ENCODE measurements at regions not wholly inside any gene's neighbourhood (a gene's known extent, or its start where the extent isn't known, plus 50 kb on each side); places are given as distances from the start of the nearest gene placed in this dataset.

DNA sequence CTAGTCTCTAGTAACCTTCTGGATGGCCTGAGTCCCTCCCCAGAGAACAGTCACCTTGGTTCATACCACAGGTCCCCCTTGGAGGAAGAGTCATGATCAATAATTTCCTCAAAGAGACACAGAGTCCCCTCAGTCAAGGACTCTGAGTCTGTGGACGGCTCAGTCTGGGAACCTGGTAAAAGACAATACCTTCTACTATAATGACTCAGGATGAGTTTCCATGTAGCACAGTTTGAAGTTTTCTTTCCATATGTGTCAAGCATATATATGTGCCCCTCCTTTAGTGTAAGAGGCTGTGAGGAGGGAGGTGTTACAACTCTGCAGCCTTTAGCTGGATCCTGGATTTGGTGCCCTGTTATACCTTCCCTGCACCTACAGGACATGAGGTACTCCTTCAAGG, 54.4 kb upstream of the TSKU start:
- H3K4me2 ChIP-seq (ENCODE audit: low read depth, low read length) = no peak overlapping the region
- in situ Hi-C loops (cut with HindIII; ENCODE audit: extremely low pct_ligation_motif_present, low pct_unique_long_range_greater_than_20kb) (loop anchor here (10.0 kb wide), 1 partner anchor 106 kb away; no protein-coding TSS in a partner anchor), intact Hi-C loops (cut with micrococcal nuclease; ENCODE audit: unreplicated experiment) (loop anchor here (10.0 kb wide), 1 partner anchor 316 kb away; no protein-coding TSS in a partner anchor)
- no peak for TF ChIP-seq TP53 (CRISPR knock-in tag; conservative IDR thresholded peaks at IDR 0.05)
- TF ChIP-seq PRPF4 (IDR thresholded peaks at IDR 0.05; ENCODE audit: low read depth, low read length, poor library complexity, severe bottlenecking) = no peak
- no peak for TF ChIP-seq GTF2F1 (IDR thresholded peaks at IDR 0.05; ENCODE audit: low read length)
- no peak for TF ChIP-seq RBM39 (IDR thresholded peaks at IDR 0.05; ENCODE audit: low read depth, low read length, poor library complexity, severe bottlenecking)
- TF ChIP-seq, protein P1, sequence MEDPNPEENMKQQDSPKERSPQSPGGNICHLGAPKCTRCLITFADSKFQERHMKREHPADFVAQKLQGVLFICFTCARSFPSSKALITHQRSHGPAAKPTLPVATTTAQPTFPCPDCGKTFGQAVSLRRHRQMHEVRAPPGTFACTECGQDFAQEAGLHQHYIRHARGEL (CRISPR knock-in tag; IDR thresholded peaks at IDR 0.05) = no peak
- no peak for TF ChIP-seq KDM6A (CRISPR knock-in tag; IDR thresholded peaks at IDR 0.05; ENCODE audit: low read depth)
- no peak overlapping the region for H3K9ac ChIP-seq (ENCODE audit: insufficient read depth, low read depth, low read length)
- H3K27me3 ChIP-seq (ENCODE audit: control insufficient read depth in 1 of 2, insufficient read depth in 2 of 2, low read length in 2 of 2) = peaks cover 1 to 16% of the 10 kb centered on the region in 2 experiments; a peak in 4 of 5 replicates
- ChIA-PET CTCF (ENCODE audit: low intra/inter-chr PET ratio, low total read pairs) (no interaction called here), POLR2A (no interaction called here)
- FAIRE-seq (no peak), DNase-seq (ENCODE audit: low spot score) (no peak), ATAC-seq (no peak)
- H4K20me1 ChIP-seq (ENCODE audit: insufficient read depth, low read length) = no peaks in the 10 kb centered on the region
- 33% methylated on average over 1 of the region's 1 CpG for WGBS (ENCODE audit: low lambda C conversion rate)
- no peak overlapping the region for H3K27ac ChIP-seq (ENCODE audit: extremely low read length, insufficient read depth, low read length)
- no peaks in the 10 kb centered on the region for H3K36me3 ChIP-seq (replicated peaks in 1 of 2; ENCODE audit: control insufficient read depth in 1 of 2, insufficient read depth in 2 of 2, low read length in 2 of 2)
- no peak overlapping the region for H2AFZ ChIP-seq (ENCODE audit: low read length)
- H3K4me3 ChIP-seq (replicated peaks in 1 of 3; ENCODE audit: insufficient read depth in 1 of 3, low read depth in 2 of 3, low read length in 3 of 3) = no peak overlapping the region
- H3K79me2 ChIP-seq (ENCODE audit: insufficient read depth, low read length) = no peaks in the 10 kb centered on the region
- no peaks in the 10 kb centered on the region for H3K9me3 ChIP-seq (ENCODE audit: low read length)
- BruUV-seq (replicated peaks) = no TSS peak
- H3K4me1 ChIP-seq (ENCODE audit: insufficient read depth, low read length) = no peaks in the 10 kb centered on the region

DNA sequence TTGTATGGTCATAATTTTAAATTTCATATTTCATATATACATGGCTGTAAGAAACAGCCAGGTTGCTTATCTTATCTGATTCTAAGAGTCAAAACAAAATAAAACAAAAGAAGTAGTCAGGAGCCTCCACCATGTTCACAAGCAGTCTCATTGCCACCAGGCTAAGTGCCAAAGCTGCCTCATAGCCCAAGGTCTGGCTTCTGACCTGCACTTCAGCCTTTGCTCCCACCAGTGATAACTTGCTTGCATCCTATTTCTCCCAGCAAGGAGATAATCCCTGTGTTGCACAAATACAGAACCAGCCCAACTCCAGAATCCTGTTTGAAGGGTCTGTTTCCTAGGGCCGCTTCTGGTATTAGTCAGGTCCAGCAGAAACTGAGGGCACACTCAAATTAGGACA, 53.9 kb upstream of the TSKU start:
- Histone ChIP-seq H4K20me1 (ENCODE audit: insufficient read depth, low read length) (no peaks in the 10 kb centered on the region), H3K79me2 (ENCODE audit: insufficient read depth, low read length) (no peaks in the 10 kb centered on the region), H3K9ac (ENCODE audit: insufficient read depth, low read depth, low read length) (no peak overlapping the region), H3K4me3 (replicated peaks in 1 of 3; ENCODE audit: insufficient read depth in 1 of 3, low read depth in 2 of 3, low read length in 3 of 3) (no peak overlapping the region), H3K27ac (ENCODE audit: extremely low read length, insufficient read depth, low read length) (no peak overlapping the region), H3K4me1 (ENCODE audit: insufficient read depth, low read length) (no peaks in the 10 kb centered on the region), H3K9me3 (ENCODE audit: low read length) (no peaks in the 10 kb centered on the region), H3K27me3 (ENCODE audit: control insufficient read depth in 1 of 2, insufficient read depth in 2 of 2, low read length in 2 of 2) (peaks cover 1 to 12% of the 10 kb centered on the region in 2 experiments; a peak in 4 of 5 replicates), H3K4me2 (ENCODE audit: low read depth, low read length) (no peak overlapping the region), H3K36me3 (replicated peaks in 1 of 2; ENCODE audit: control insufficient read depth in 1 of 2, insufficient read depth in 2 of 2, low read length in 2 of 2) (no peaks in the 10 kb centered on the region), H2AFZ (ENCODE audit: low read length) (no peak overlapping the region)
- FAIRE-seq = no peak
- no peak for DNase-seq (ENCODE audit: low spot score)
- intact Hi-C loops (cut with micrococcal nuclease; ENCODE audit: unreplicated experiment) = loop anchor here (10.0 kb wide), 1 partner anchor 316 kb away; no protein-coding TSS in a partner anchor
- BruUV-seq (replicated peaks) = no TSS peak
- ATAC-seq = no peak
- 22% methylated on average over 1 of the region's 1 CpG for WGBS (ENCODE audit: low lambda C conversion rate)
- in situ Hi-C loops (cut with HindIII; ENCODE audit: extremely low pct_ligation_motif_present, low pct_unique_long_range_greater_than_20kb) = loop anchor here (10.0 kb wide), 1 partner anchor 106 kb away; no protein-coding TSS in a partner anchor
- TF ChIP-seq, protein P2, sequence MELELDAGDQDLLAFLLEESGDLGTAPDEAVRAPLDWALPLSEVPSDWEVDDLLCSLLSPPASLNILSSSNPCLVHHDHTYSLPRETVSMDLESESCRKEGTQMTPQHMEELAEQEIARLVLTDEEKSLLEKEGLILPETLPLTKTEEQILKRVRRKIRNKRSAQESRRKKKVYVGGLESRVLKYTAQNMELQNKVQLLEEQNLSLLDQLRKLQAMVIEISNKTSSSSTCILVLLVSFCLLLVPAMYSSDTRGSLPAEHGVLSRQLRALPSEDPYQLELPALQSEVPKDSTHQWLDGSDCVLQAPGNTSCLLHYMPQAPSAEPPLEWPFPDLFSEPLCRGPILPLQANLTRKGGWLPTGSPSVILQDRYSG (CRISPR knock-in tag; IDR thresholded peaks at IDR 0.05) = no peak
- TF ChIP-seq GATAD2A (CRISPR knock-in tag; IDR thresholded peaks at IDR 0.05) (no peak), ZNF564 (CRISPR knock-in tag; IDR thresholded peaks at IDR 0.05) (no peak), ATF7-NPFF (CRISPR knock-in tag; IDR thresholded peaks at IDR 0.05; ENCODE audit: low read depth) (no peak), HNF4G (IDR thresholded peaks at IDR 0.05; ENCODE audit: borderline replicate concordance, low read depth, low read length) (0 out of 2 replicates have a peak, but pooled peaks have one; percentile 29), HNF4G (CRISPR knock-in tag; IDR thresholded peaks at IDR 0.05; ENCODE audit: borderline replicate concordance, low read depth) (no peak), ZNF326 (CRISPR knock-in tag; IDR thresholded peaks at IDR 0.05; ENCODE audit: borderline replicate concordance) (no peak), ZNF562 (CRISPR knock-in tag; IDR thresholded peaks at IDR 0.05; ENCODE audit: borderline replicate concordance) (no peak), ZNF816 (CRISPR knock-in tag; IDR thresholded peaks at IDR 0.05; ENCODE audit: borderline replicate concordance) (no peak), ZFY (CRISPR knock-in tag; IDR thresholded peaks at IDR 0.05) (no peak), ZBTB7A (CRISPR knock-in tag; IDR thresholded peaks at IDR 0.05) (no peak), HNF4A (CRISPR knock-in tag; IDR thresholded peaks at IDR 0.05) (peak; percentile 29; the same call in 1 of the 2 replicates), MAFF (IDR thresholded peaks at IDR 0.05; ENCODE audit: low read depth, low read length) (no peak), ZNF136 (CRISPR knock-in tag; IDR thresholded peaks at IDR 0.05; ENCODE audit: low read depth) (no peak), RARG (CRISPR knock-in tag; IDR thresholded peaks at IDR 0.05; ENCODE audit: low read depth) (no peak), EED (CRISPR knock-in tag; IDR thresholded peaks at IDR 0.05) (no peak)
- CTCF ChIA-PET (ENCODE audit: low intra/inter-chr PET ratio, low total read pairs) = no interaction called here
- POLR2A ChIA-PET = no interaction called here
